NCI-H1105 treated with DMSO at 0.1 percent for 48 hours (cell line): ENCODE measurements at regions not wholly inside any gene's neighbourhood (a gene's known extent, or its start where the extent isn't known, plus 50 kb on each side); places are given as distances from the start of the nearest gene placed in this dataset.

ENCODE experiments used
- DNase-seq: peaks from one replicate; lab custom pipeline; 2025; lab: John Stamatoyannopoulos, UW

DNA sequence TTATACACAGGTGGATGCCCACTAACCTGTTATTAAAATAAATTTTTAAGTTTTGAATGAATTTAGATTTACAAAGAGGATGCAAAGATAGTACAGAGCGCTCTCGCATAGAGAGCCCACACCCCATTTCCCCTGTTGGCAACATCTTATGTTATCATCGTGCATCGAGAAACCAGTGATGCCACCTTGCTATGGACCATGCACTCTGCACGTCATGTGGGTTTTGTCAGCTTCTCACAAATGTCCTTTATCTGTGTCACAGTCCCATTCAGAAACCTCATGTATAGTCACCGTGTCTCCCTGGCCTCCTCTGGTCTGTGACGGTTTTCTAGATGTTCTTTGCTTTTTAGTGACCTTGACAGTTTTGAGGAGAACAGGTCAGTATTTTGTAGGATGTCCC, 60.0 kb downstream of the ING1 start:
- no peak for DNase-seq

DNA sequence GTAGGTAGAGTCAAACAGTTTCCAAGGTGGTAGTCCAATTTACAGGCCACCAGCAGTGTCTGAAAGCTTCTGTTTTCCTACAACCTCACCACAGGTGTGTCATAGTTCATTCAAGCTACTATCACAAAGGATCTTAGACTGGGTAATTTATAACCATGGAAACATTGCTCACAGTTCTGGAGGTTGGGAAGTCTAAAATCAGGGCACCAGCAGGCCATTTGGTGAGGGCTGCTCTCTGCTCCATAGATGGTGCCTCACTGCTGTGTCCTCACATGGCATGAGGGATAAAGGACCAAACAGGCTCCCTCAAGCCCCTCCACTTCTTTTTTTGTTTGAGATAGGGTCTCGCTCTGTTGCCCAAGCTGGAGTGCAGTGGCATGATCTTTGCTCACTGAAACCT, 60.6 kb downstream of the ING1 start:
- DNase-seq: no peak

DNA sequence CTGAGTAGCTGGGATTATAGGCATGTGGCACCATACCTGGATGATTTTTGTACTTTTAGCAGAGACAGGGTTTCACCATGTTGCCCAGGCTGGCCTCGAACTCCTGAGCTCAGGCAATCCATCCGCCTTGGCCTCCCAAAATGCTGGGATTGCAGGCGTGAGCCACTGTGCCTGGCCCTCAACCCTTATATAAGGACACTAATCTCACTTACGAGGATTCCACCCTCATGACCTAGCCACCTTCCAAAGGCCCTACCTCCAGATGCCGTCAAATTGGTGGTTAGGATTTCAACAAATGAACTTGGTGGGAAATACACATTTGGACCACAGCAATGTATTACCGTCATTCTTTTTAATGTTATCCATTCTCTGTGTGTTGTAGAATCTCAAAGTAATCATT, 61.0 kb downstream of the ING1 start:
- no peak for DNase-seq

DNA sequence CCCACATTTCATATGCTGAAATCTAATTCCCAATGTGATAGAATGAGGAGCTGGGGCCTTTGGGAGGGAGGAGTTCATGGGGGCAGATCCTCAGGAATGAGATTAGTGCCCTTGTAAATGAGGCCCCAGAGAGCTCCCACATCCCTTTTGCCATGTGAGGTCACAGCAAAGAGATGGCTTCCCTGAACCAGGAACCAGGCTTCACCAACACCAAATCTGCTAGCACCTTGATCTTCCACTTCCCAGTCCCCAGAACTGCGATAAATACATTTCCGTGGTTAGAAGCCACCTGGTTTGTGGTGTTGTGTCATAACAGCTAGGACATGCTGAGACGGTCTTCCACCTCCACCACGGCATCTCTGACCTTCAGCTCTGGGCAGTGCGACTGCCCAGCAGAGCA, 62.1 kb downstream of the ING1 start:
- no peak for DNase-seq

DNA sequence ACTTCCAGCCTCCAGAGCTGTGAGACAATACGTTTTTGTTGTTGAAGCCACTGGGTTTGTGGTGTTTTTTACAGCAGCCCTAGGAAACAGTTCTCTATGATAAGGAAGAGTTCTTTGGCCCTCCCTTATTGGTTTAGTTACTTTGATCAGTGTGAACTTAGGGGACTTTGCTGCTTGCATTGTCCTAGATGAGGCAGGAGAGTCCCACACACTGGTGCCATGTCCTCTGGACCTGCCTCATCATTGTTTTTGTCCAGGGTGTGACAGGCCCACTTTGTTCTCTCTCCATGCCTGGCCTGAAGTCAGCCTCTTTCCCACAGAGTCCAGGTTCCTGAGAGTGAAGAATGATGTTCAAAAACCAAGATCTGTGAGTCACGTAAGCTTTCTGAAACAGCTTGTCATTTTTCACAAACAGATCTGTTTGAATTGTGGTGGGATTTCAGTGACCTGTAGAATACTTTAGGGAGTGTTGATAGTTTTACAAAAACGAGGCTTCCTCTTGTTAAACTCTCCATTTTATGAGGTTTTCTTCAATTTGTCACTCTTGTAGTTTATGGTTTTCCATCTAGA, 63.8 kb downstream of the ING1 start:
- no peak for DNase-seq

DNA sequence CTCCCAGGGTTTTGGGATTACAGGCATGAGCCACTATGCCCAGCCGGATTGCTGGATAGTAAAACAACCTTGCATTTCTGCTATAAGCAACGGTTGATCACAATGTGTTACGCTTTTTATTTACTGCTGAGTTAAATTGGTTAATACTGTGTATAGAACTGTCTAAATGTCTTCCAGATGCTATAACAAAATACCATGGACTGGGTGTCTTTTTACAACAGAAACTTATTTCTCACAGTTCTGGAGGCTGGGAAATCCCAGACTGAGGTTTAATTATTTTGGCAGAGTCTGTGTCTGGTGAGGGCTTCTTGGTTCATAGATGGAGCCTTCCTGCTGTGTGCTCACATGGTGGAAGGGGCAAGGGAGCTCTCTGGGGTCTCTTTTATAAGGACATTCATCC, 65.5 kb downstream of the ING1 start:
- DNase-seq: no peak

DNA sequence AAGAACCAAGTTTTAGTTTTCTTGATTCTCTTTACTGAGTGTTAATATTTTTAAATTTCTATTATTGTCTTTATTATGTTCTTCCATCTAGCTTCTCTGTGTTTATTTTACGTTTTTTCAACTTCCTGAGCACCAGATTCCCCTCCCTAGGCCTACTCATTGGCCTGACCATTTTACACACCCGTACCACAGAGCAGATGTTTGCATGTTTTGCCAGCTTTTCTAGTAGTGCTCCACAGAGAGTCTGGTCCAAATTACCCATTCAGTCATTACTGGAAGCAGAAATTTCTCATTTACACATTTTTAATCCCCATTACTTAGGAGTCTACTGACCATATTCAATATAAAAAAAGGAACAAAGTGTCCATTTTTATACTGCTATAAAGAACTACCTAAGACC, 66.9 kb downstream of the ING1 start:
- no peak for DNase-seq

DNA sequence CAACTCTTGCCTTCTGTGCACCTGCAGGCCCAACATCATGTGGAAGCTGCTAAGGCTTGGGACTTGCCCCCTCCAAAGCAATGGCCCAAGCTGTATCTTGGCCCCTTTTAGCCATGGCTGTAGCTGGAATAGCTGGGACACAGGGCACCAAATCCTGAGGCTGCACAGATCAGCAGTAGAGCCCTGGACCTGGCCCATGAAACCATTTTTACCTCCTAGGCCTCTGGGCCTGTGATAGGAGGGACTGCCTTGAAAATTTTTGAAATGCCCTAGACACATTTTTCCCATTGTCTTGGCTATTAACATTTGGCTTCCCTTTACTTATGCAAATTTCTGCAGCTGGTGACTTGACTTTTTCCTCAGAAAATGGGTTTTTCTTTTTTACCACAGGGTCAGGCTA, 68.7 kb downstream of the ING1 start:
- DNase-seq: no peak

DNA sequence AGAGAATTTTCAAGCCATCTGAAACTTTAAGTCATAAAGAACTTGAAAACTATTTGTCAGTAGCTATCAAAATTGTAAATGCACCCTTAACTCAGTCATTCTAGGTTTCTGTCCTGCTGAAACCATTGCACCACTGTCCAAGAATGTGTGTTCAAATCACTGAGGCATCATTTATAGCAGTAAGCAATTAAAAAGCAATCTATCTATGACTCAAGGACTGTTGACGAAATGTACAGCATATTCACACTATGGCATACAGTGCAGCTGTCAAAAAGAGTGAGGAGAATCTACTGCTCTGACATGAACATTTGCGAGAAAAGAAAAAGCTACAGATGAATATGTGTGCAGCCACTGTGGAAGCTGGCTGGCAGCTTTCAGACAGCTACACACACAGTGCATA, 71.2 kb downstream of the ING1 start:
- DNase-seq: no peak

DNA sequence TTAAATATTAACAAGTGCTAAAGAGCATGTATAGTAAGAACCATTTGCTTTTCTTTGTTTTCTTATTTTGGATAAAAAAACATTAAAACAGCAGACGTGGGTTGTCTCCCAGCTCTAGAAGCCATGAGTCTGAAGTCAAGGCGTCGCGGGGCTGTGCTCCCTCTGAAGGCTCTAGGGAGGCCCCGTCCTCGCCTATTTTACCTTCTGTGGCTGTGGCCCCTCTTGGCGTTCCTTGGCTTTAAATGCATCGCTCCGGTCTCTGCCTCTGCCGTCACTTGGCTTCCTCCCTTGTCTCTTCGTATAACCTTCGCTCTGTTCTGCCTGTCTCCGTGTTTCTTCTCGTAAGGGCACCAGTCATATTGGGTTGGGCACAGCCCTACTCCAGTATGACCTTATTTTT, 75.3 kb downstream of the ING1 start:
- no peak for DNase-seq

DNA sequence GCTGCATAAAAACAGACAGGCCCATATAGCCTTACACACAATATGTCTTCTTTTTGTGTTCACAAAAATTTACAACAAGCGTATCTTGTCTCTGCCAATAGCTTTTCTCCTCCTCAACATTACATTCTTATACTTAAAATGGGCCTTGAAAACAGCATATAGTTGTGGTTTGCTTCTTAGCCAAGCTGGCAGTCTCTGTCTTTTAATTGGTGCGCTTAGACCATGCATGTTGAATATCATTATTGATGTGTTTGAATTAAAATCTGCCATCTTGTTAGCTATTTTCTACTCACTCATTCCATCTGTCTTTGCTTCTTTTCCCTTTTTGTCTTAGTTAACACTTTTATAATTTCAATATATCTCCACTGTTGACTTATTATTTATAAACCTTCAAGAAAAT, 76.4 kb downstream of the ING1 start:
- no peak for DNase-seq

DNA sequence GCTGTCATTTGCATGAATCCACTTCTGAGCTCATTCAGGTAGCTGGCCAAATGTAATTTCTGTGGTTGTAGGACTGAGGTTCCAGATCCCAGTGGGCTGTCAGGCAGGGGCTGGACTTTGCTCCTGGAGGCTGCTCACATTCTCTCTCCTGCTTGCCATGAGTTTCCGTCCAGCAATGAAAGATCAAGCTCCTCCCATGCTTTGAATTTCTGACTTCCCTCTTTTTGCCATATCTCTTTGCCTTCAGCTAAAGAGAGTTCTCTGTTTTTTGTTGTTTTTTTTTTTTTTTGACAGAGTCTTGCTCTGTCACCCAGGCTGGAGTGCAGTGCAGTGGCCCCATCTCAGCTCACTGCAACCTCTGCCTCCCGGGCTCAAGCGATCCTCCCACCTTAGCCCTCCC, 76.9 kb downstream of the ING1 start:
- no peak for DNase-seq

DNA sequence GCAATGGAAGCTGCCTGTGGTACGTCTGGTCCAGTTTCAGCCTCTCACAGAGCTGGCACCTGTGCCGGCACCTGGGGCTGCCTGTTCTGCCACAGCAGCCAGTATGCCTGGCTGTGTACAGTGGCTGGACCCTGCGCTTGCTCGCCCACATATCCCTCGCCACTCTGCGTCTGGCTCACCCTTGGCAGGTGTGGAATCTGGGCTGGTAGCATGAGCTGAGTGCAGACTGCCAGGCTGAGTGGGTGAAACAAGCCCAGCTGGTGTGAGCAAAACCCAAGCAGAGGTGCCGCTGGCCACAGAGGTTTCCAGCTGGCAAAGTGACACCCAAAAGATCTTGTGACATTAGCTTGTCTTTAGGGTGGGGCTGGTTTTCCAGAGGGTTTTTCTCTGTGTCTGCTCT, 80.7 kb downstream of the ING1 start:
- no peak for DNase-seq

DNA sequence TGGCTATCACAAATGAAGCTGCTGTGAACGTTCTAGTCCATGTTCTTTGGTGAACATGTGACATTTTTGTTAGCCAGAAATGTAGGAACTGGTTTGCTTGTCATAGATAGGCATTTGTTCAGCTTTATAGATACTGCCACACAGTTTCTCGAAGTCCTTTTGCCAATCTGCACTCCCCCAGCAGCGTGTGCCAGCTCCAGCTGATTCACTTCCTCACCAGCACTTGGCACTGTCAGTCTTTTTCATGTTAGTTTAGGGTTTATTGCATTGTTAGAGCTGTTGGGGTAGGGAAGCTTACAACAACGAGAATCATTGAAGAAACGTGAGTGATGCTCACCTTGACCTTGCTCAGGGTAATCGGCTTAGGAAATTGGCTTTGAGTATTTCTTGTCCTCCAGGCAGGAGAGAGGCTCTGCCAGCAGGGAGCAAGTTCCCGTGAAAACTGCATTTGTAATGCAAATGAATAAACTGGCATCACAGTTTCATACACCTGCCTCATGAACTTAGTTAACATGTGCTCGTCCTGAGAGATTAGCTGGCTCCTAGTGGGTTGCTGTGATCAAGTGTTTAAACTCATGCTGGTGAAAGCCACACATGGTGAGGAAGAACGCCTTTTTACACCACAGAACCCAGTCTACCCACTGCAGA, 83.9 kb downstream of the ING1 start:
- DNase-seq: no peak

DNA sequence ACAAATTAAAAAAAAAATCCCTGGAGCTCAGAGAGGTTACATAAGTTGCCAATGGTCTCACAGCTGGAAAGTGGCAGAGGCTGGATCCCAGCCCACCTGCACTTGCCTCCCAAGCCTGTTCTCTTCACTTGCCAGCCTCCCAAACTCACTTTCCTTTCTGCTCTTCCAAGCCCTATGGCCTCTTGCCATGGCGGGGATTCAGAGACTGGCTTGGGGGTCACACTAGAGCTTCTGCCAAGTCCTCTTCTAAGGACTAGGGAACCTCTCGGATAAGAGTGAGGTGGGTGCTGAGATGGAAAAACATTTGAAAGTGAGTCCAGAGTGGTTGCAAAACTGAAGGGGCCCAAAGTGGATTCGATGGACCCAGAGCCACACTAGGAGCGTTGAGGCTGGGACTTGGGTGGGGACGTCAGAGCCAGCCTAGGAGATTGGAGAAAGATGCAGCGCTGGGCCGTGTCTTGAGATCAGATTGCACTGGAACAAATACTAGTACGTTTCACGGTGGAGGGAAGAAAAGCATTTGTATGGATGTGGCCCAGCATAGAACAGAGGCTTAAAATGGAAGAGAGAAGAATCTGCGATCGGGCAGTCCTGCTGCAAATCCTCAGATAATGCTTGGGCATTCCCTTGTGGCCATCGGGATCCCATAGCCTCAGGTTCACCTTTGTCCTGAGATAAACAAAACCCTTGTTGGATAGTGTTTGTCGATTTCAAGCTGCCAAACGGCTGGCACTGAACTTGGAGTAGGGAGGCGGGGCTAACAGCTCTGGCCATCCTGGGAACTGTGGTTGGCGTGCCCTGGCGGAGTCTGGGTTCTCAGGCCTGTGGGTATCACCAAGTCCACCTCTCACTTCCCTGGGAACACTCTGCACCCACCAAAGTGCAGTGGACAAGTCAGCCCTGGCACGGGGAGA, 84.8 kb downstream of the ING1 start:
- DNase-seq: no peak

DNA sequence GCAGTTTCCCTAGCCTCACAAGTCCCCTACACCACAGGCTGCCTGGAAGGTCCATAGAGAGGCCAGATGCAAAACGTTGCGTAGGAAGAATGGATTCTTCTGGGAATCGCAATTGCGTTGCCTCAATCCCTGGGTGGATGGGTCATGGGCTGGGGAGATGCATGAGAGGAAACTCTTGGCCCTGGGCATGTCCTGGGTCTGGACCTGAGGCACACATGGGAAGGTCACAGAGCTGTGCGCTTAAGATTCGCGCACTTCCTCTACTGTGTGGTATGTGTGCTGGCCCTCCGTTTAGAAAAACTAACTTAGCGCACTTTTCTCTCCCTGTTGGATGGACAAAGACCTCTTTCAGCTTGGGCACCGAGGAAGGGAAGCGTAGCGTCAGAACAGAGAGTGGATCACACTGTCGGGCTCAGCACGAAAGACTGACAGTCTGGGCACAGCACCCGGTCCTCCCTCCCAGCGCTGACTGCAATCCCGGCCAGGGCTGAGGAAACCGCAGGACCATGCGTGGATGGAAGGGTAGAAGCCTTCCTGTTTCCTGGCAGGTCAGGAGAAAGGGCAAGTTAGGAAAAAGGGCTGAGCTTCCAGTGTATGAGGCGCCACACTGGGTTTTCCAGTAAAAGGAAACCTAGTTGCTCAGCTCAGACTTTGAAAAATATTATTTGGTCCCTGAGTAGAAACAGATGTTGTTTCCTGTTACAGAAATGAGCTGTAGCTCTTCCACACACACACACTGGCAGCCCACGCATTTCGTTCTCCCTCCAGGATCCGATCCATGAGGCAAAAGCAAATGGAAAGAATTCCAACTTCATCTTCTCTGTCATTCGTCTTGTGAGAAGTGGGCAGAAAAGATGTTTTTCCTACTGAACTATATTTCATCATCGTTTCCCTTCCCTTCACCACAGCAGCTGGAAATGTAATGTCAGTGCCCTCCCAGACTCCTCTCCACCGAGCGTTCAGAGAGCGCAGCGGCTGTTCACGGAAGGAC, 86.0 kb downstream of the ING1 start:
- DNase-seq: no peak

DNA sequence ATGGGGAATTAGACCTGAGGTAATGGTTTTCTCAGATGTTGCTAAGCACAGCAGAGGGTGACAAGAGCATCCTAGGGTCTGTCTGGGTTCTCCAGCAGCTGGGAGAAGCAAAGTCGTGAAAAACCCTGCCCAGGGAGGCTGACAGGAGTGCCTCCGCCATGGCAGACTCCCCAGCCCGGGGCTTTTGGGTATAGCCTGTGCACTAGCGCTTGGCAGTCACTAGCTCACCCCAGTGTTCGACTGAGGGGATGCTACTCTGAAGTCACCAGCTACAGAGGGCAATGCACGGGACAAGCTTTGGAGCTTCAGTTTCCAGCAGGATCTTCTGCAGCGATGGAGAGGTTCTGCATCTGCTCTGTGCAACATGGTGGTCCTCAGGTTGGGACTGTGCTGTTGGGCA, 87.5 kb downstream of the ING1 start:
- DNase-seq: no peak

DNA sequence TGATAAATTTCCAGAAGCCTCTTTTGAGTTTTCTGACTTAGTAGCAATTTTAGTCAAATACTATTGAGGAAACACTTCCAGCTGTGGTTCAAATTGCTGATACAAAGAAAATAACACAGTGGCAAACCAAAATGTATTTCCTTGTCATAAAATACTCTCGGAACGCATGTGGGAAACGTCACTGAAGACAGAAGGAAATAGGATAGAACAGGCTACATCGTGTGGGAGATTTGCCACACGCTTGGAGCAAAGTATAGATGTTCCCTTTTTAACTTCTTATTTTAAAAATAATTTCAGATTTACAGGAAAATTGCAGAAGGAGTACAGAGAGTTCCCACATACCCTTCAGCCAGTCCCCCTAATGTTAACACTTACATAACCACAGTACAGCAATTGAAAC, 88.8 kb downstream of the ING1 start:
- DNase-seq: no peak

DNA sequence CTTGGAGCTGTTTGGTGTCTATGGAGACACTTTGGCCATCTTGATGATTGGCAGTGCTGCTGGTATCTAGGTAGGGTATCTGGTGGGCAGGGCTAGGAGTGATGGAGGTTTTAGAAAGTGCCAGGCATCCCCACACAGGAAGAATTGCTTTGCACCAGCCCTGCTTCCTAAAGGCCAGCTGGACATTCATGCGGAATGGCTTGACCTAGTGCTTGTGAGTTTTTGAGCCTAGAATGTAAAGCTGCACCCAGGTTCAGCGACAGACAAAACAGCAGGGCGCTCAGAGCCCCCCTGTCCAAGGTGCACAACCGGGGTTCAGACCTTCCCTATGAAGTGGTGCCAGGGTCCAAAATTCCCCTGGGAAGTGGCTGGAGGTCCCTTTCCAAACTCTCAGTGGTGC, 93.1 kb downstream of the ING1 start:
- DNase-seq: no peak

DNA sequence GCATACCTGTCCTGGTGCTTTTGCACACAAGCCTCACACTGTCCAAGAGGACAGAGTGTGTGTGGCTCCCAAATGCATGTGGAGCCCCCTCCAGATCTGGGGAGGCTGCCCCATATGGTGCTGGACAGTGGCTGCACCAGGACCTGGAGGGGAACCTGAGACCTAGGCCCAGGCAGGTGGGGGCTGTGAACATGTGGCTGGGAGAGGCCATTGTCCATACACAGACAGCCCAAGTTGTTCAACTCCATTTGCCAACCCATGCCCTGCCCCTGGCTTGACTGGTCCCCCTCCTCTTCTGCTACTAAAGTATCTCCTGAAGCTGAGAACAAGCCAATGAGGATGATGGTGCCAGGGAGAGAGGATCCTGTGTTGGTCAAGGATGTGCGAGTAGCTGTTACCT, 94.0 kb downstream of the ING1 start:
- no peak for DNase-seq

DNA sequence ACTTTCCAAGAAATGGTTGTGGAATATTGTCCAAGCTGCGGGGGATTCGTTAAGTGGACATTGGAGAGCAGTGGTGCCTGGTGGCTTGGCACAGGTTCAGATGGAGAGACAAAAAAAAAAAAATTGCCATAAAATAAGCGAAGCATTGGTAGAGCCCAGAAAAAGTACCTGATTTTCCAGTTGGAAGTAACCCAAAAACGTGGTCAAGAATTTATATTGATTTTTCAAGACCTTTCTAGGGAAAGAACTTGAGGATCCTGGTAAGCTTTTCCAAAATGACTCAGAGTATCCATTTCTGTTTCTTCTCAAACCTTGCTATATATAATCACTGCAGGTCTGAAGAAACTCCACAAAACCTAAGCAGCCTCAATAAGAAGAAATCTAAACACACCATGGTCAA, 94.6 kb downstream of the ING1 start:
- DNase-seq: no peak

DNA sequence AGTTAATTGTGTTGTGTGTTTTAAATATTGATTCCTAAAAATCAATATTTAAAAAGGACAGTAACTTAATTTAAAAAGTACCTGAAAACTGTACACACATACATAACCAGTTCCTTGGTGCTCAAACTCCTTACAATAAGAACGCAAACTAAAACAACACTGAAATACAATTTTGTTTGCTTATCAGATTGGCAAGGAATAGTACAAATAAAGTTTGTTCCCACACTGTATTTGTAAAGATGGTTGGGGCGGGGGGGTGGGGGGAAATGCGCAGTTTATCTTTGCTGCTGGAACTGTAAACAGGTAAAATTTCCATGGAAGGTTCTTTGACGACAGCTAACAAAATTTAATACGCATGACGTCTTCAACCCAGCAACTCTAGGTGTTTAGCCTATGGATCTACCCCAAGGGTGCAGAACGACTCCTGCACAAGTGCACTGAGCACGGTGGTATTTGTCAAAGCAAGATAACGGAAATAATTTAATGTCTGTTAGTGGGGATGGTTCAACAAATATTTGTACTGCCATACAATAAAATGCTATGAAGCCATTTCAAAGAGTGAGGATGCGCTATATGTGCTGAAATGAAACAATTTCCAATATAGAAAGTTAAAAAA, 96.5 kb downstream of the ING1 start:
- no peak for DNase-seq
